ENCODE measurements at regions not wholly inside any gene's neighbourhood (a gene's known extent, or its start where the extent isn't known, plus 50 kb on each side); places are given as distances from the start of the nearest gene placed in this dataset.
A peak's percentile ranks its signal among the peaks of the same experiment; 100 is the strongest.

- no peaks in the 10 kb centered on the region for H3K9me3 ChIP-seq (ENCODE audit: control insufficient read depth in 2 of 2, insufficient read depth in 1 of 2, low read length in 1 of 2)
- H3K4me1 ChIP-seq (ENCODE audit: control insufficient read depth in 2 of 2, insufficient read depth in 2 of 2, low read length in 2 of 2) = peaks cover 0 to 10% of the 10 kb centered on the region in 2 donors
- no peak overlapping the region for H3K4me3 ChIP-seq (ENCODE audit: low read length in 2 of 2)
- peaks cover 10 to 22% of the 10 kb centered on the region in 2 donors for H3K36me3 ChIP-seq (ENCODE audit: control insufficient read depth in 2 of 2, insufficient read depth in 2 of 2, low read length in 1 of 2)
- H3K27me3 ChIP-seq (ENCODE audit: control insufficient read depth in 2 of 2, insufficient read depth in 1 of 2, low read length in 1 of 2) = no peaks in the 10 kb centered on the region
- no peak overlapping the region for H3K27ac ChIP-seq (ENCODE audit: low read depth in 1 of 2, low read length in 1 of 2)
- DNase-seq (ENCODE audit: low read depth in 6 of 9, low spot score in 9 of 9) = no peak
- WGBS = 97% methylated on average over 2 of the region's 2 CpGs
Measured at GRCh38 chr2:70036290-70036689, 51.0 kb upstream of the PCBP1 start.

DNA sequence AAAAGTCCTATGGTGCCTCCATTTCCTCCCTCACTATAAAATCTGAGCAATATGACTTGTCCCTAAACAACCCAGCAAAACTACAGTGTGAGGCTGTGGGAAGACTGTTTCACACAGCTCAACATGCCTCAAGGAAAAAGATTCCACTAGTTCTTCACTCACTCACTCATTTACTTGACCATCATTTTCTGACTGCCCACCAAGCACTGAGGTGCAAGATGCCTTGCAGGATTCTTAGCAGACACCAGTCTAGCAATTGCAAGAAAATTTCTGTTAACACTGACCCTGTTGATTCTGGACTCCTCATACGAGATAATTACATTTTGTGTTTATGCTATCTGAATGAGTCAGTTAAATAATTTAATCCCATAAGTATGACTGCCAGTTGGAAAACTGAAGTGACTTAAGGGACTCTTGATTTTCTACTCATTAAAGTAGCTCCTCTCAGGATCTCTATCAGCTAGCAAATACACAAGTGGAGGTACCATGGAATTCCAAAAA is 51.9 kb upstream of the PCBP1 start:
- peaks cover 0 to 10% of the 10 kb centered on the region in 2 donors for H3K4me1 ChIP-seq (ENCODE audit: control insufficient read depth in 2 of 2, insufficient read depth in 2 of 2, low read length in 2 of 2)
- no peaks in the 10 kb centered on the region for H3K9me3 ChIP-seq (ENCODE audit: control insufficient read depth in 2 of 2, insufficient read depth in 1 of 2, low read length in 1 of 2)
- no peak for DNase-seq (ENCODE audit: low read depth in 6 of 9, low spot score in 9 of 9)
- no peak overlapping the region for H3K4me3 ChIP-seq (ENCODE audit: low read length in 2 of 2)
- 92% methylated on average over 1 of the region's 1 CpG for WGBS
- peaks cover 10 to 22% of the 10 kb centered on the region in 2 donors for H3K36me3 ChIP-seq (ENCODE audit: control insufficient read depth in 2 of 2, insufficient read depth in 2 of 2, low read length in 1 of 2)
- no peak overlapping the region for H3K27ac ChIP-seq (ENCODE audit: low read depth in 1 of 2, low read length in 1 of 2)
- H3K27me3 ChIP-seq (ENCODE audit: control insufficient read depth in 2 of 2, insufficient read depth in 1 of 2, low read length in 1 of 2) = no peaks in the 10 kb centered on the region

GRCh38 chr2:70030724-70031420 is 56.4 kb upstream of the PCBP1 start:
- Histone ChIP-seq H3K9me3 (ENCODE audit: control insufficient read depth in 2 of 2, insufficient read depth in 1 of 2, low read length in 1 of 2) (no peaks in the 10 kb centered on the region), H3K36me3 (ENCODE audit: control insufficient read depth in 2 of 2, insufficient read depth in 2 of 2, low read length in 1 of 2) (peaks cover 10 to 18% of the 10 kb centered on the region in 2 donors), H3K27ac (ENCODE audit: low read depth in 1 of 2, low read length in 1 of 2) (no peak overlapping the region), H3K4me1 (ENCODE audit: control insufficient read depth in 2 of 2, insufficient read depth in 2 of 2, low read length in 2 of 2) (peaks cover 0 to 18% of the 10 kb centered on the region in 2 donors), H3K27me3 (ENCODE audit: control insufficient read depth in 2 of 2, insufficient read depth in 1 of 2, low read length in 1 of 2) (no peaks in the 10 kb centered on the region), H3K4me3 (ENCODE audit: low read length in 2 of 2) (no peak overlapping the region)
- 98% methylated on average over 1 of the region's 1 CpG for WGBS
- DNase-seq (ENCODE audit: low read depth in 6 of 9, low spot score in 9 of 9) = no peak

- WGBS = 86% methylated on average over 3 of the region's 3 CpGs
- peaks cover 8 to 21% of the 10 kb centered on the region in 2 donors for H3K36me3 ChIP-seq (ENCODE audit: control insufficient read depth in 2 of 2, insufficient read depth in 2 of 2, low read length in 1 of 2)
- no peak for DNase-seq (ENCODE audit: low read depth in 6 of 9, low spot score in 9 of 9)
Measured at GRCh38 chr2:70029814-70030409, 57.4 kb upstream of the PCBP1 start.

DNA sequence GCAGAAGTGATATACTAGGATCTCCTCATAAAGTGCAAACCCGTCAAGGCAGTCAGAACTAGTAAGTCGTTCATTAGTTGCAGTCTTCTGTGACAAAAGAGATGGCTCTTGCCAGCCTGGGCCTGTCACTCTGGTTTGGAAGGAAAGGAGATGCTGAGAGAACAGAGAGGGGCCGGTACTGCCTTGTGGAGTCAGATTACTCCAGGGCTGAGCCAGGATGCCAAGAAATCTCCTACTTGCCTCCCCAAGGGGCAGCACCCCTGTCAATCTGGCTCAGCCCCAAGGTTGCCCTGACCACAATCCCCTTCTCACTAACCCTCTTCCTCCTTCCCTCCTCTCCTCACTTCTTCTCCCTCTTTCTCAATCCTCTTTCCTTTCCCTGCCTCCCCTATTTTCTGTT is 62.9 kb upstream of the ASPRV1 start:
- Histone ChIP-seq H3K27ac (ENCODE audit: low read depth in 1 of 2, low read length in 1 of 2) (no peak overlapping the region), H3K4me3 (ENCODE audit: low read length in 2 of 2) (no peak overlapping the region), H3K4me1 (ENCODE audit: control insufficient read depth in 2 of 2, insufficient read depth in 2 of 2, low read length in 2 of 2) (no peaks in the 10 kb centered on the region), H3K9me3 (ENCODE audit: control insufficient read depth in 2 of 2, insufficient read depth in 1 of 2, low read length in 1 of 2) (no peaks in the 10 kb centered on the region), H3K36me3 (ENCODE audit: control insufficient read depth in 2 of 2, insufficient read depth in 2 of 2, low read length in 1 of 2) (peaks cover 0 to 14% of the 10 kb centered on the region in 2 donors), H3K27me3 (ENCODE audit: control insufficient read depth in 2 of 2, insufficient read depth in 1 of 2, low read length in 1 of 2) (no peaks in the 10 kb centered on the region)
- WGBS = 92% methylated on average over 3 of the region's 3 CpGs
- DNase-seq (ENCODE audit: low read depth in 6 of 9, low spot score in 9 of 9) = no peak

More at GRCh38 chr2:70029814-70030409, 57.4 kb upstream of the PCBP1 start:
- Histone ChIP-seq H3K4me3 (ENCODE audit: low read length in 2 of 2) (no peak overlapping the region), H3K27ac (ENCODE audit: low read depth in 1 of 2, low read length in 1 of 2) (peak overlapping the region in 1 of 2 donors; percentile 67), H3K9me3 (ENCODE audit: control insufficient read depth in 2 of 2, insufficient read depth in 1 of 2, low read length in 1 of 2) (no peaks in the 10 kb centered on the region), H3K27me3 (ENCODE audit: control insufficient read depth in 2 of 2, insufficient read depth in 1 of 2, low read length in 1 of 2) (no peaks in the 10 kb centered on the region), H3K4me1 (ENCODE audit: control insufficient read depth in 2 of 2, insufficient read depth in 2 of 2, low read length in 2 of 2) (peaks cover 0 to 14% of the 10 kb centered on the region in 2 donors)

DNA sequence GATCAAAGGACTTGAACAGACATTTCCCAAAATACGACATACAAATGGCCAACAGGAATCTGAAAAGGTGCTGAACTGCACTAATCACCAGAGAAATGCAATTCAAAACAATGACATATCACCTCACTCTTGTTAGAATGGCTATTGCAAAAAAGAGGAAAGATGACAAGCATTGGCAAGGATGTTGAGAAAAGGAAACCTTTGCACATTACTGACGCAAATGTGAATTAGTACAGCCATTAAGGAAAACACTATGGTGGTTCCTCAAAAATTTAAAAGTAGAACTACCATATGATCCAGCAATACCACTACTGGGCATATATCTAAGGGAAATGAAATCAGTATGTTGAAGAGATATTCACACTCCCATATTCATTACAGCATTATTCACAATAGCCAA is 57.7 kb upstream of the ASPRV1 start:
- peaks cover 0 to 3% of the 10 kb centered on the region in 2 donors for H3K9me3 ChIP-seq (ENCODE audit: control insufficient read depth in 2 of 2, insufficient read depth in 1 of 2, low read length in 1 of 2)
- peak overlapping the region in 1 of 2 donors; percentile 61 for H3K27ac ChIP-seq (ENCODE audit: low read depth in 1 of 2, low read length in 1 of 2)
- H3K27me3 ChIP-seq (ENCODE audit: control insufficient read depth in 2 of 2, insufficient read depth in 1 of 2, low read length in 1 of 2) = no peaks in the 10 kb centered on the region
- no peak overlapping the region for H3K4me3 ChIP-seq (ENCODE audit: low read length in 2 of 2)
- no peaks in the 10 kb centered on the region for H3K4me1 ChIP-seq (ENCODE audit: control insufficient read depth in 2 of 2, insufficient read depth in 2 of 2, low read length in 2 of 2)
- peaks cover 3 to 4% of the 10 kb centered on the region in 2 donors for H3K36me3 ChIP-seq (ENCODE audit: control insufficient read depth in 2 of 2, insufficient read depth in 2 of 2, low read length in 1 of 2)
- 92% methylated on average over 2 of the region's 2 CpGs for WGBS
- no peak for DNase-seq (ENCODE audit: low read depth in 6 of 9, low spot score in 9 of 9)

DNA sequence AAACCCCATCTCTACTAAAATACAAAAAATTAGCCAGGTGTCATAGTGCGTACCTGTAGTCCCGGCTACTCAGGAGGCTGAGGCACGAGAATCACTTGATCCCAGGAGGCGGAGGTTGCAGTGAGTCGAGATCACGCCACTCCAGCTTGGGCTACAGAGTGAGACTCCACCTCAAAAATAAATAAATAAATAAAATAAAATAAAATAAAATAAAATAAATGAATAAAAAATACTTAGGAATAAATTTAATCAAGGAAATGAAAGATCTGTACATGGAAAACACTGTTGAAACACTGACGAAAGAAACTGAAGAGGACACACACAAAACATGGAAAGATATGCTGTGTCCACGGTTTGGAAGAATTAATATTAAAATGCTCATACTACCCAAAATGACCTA is 56.5 kb upstream of the ASPRV1 start:
- no peak overlapping the region for H3K27ac ChIP-seq (ENCODE audit: low read depth in 1 of 2, low read length in 1 of 2)
- H3K4me1 ChIP-seq (ENCODE audit: control insufficient read depth in 2 of 2, insufficient read depth in 2 of 2, low read length in 2 of 2) = no peaks in the 10 kb centered on the region
- no peaks in the 10 kb centered on the region for H3K27me3 ChIP-seq (ENCODE audit: control insufficient read depth in 2 of 2, insufficient read depth in 1 of 2, low read length in 1 of 2)
- H3K9me3 ChIP-seq (ENCODE audit: control insufficient read depth in 2 of 2, insufficient read depth in 1 of 2, low read length in 1 of 2) = peaks cover 0 to 3% of the 10 kb centered on the region in 2 donors
- peaks cover 3 to 4% of the 10 kb centered on the region in 2 donors for H3K36me3 ChIP-seq (ENCODE audit: control insufficient read depth in 2 of 2, insufficient read depth in 2 of 2, low read length in 1 of 2)
- DNase-seq (ENCODE audit: low read depth in 6 of 9, low spot score in 9 of 9) = no peak
- no peak overlapping the region for H3K4me3 ChIP-seq (ENCODE audit: low read length in 2 of 2)
- WGBS = 93% methylated on average over 8 of the region's 8 CpGs

DNA sequence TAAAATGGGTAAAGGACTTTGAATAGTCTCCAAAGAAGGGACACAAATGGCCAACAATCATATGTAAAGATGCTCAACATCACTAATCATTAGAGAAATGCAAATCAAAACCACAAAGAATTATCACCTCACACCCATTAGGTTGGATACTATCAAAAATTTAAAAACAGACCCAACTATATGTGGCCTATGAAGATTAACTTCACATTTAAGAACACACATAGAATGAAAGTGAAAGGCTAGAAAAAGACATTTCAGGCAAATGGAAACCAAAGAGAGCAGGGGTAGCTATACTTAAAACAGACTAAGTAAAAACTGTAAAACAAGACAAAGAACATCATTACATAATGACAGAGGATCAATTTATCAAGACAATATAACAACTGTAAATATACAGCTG is 53.5 kb upstream of the ASPRV1 start:
- Histone ChIP-seq H3K4me3 (ENCODE audit: low read length in 2 of 2) (no peak overlapping the region), H3K36me3 (ENCODE audit: control insufficient read depth in 2 of 2, insufficient read depth in 2 of 2, low read length in 1 of 2) (peaks cover 3 to 4% of the 10 kb centered on the region in 2 donors), H3K27ac (ENCODE audit: low read depth in 1 of 2, low read length in 1 of 2) (no peak overlapping the region), H3K27me3 (ENCODE audit: control insufficient read depth in 2 of 2, insufficient read depth in 1 of 2, low read length in 1 of 2) (no peaks in the 10 kb centered on the region), H3K9me3 (ENCODE audit: control insufficient read depth in 2 of 2, insufficient read depth in 1 of 2, low read length in 1 of 2) (peaks cover 0 to 3% of the 10 kb centered on the region in 2 donors), H3K4me1 (ENCODE audit: control insufficient read depth in 2 of 2, insufficient read depth in 2 of 2, low read length in 2 of 2) (peaks cover 5 to 15% of the 10 kb centered on the region in 2 donors)
- DNase-seq (ENCODE audit: low read depth in 6 of 9, low spot score in 9 of 9) = no peak

GRCh38 chr2:70012887-70013286 is 51.5 kb upstream of the ASPRV1 start:
- H3K27ac ChIP-seq (ENCODE audit: low read depth in 1 of 2, low read length in 1 of 2) = no peak overlapping the region
- H3K27me3 ChIP-seq (ENCODE audit: control insufficient read depth in 2 of 2, insufficient read depth in 1 of 2, low read length in 1 of 2) = no peaks in the 10 kb centered on the region
- H3K9me3 ChIP-seq (ENCODE audit: control insufficient read depth in 2 of 2, insufficient read depth in 1 of 2, low read length in 1 of 2) = peaks cover 0 to 3% of the 10 kb centered on the region in 2 donors
- H3K4me1 ChIP-seq (ENCODE audit: control insufficient read depth in 2 of 2, insufficient read depth in 2 of 2, low read length in 2 of 2) = peaks cover 5 to 15% of the 10 kb centered on the region in 2 donors
- no peak for DNase-seq (ENCODE audit: low read depth in 6 of 9, low spot score in 9 of 9)
- WGBS = 98% methylated on average over 1 of the region's 1 CpG
- H3K36me3 ChIP-seq (ENCODE audit: control insufficient read depth in 2 of 2, insufficient read depth in 2 of 2, low read length in 1 of 2) = peaks cover 3 to 8% of the 10 kb centered on the region in 2 donors
- no peak overlapping the region for H3K4me3 ChIP-seq (ENCODE audit: low read length in 2 of 2)

Data from thymus (tissue), 11 donors.